ENCODE measurements at regions not wholly inside any gene's neighbourhood (a gene's known extent, or its start where the extent isn't known, plus 50 kb on each side); places are given as distances from the start of the nearest gene placed in this dataset.

DNA sequence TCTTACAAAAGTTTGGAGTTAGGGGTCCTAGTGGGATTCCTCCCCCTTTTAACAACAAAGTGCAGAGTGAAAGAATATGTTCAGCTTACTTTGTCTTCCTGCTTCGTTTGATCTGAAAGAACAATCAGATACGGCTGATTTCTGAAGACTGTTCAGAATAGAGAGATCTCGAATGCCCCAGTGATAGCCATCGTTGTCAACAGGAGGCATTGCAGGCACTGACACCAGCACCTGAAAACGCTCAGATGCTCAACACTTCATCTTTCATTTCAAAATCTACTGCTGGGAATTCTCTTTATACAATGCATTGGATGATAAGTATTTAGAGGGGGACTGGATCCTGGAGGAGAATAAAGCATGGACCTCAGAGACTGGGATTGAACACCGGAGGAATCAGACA, 186.3 kb upstream of the TENM3 start:
- TF ChIP-seq, protein P1, sequence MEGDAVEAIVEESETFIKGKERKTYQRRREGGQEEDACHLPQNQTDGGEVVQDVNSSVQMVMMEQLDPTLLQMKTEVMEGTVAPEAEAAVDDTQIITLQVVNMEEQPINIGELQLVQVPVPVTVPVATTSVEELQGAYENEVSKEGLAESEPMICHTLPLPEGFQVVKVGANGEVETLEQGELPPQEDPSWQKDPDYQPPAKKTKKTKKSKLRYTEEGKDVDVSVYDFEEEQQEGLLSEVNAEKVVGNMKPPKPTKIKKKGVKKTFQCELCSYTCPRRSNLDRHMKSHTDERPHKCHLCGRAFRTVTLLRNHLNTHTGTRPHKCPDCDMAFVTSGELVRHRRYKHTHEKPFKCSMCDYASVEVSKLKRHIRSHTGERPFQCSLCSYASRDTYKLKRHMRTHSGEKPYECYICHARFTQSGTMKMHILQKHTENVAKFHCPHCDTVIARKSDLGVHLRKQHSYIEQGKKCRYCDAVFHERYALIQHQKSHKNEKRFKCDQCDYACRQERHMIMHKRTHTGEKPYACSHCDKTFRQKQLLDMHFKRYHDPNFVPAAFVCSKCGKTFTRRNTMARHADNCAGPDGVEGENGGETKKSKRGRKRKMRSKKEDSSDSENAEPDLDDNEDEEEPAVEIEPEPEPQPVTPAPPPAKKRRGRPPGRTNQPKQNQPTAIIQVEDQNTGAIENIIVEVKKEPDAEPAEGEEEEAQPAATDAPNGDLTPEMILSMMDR (IDR thresholded peaks at IDR 0.05) = no peak
- no peak for TF ChIP-seq POLR2A (IDR thresholded peaks at IDR 0.05)

Data from heart left ventricle (tissue), 13 donors.